ENCODE measurements at regions not wholly inside any gene's neighbourhood (a gene's known extent, or its start where the extent isn't known, plus 50 kb on each side); places are given as distances from the start of the nearest gene placed in this dataset.

GRCh38 chr2:195425328-195425727, 231.7 kb upstream of the SLC39A10 start:
- no peak for TF ChIP-seq CTCF (IDR thresholded peaks at IDR 0.05; ENCODE audit: low read depth, low read length)
- H3K9me3 ChIP-seq (ENCODE audit: low read depth), result no peaks in the 10 kb centered on the region
- H3K27ac ChIP-seq, result no peak overlapping the region
- no peaks in the 10 kb centered on the region for H3K27me3 ChIP-seq
- H3K36me3 ChIP-seq, result no peaks in the 10 kb centered on the region
- H3K4me1 ChIP-seq (ENCODE audit: low read depth), result no peaks in the 10 kb centered on the region
- H3K4me3 ChIP-seq, result no peak overlapping the region
- no peak for DNase-seq (ENCODE audit: low read depth in 1 of 2, low spot score in 1 of 2)

GRCh38 chr2:195419033-195419432, 238.0 kb upstream of the SLC39A10 start:
- Histone ChIP-seq H3K27ac (no peak overlapping the region), H3K4me1 (ENCODE audit: low read depth) (peaks cover 4% of the 10 kb centered on the region), H3K9me3 (ENCODE audit: low read depth) (no peaks in the 10 kb centered on the region), H3K36me3 (no peaks in the 10 kb centered on the region), H3K4me3 (no peak overlapping the region), H3K27me3 (no peaks in the 10 kb centered on the region)
- no peak for TF ChIP-seq CTCF (IDR thresholded peaks at IDR 0.05; ENCODE audit: low read depth, low read length)
- DNase-seq (ENCODE audit: low read depth in 1 of 2, low spot score in 1 of 2), result no peak

- H3K27ac ChIP-seq, result no peak overlapping the region
- no peak for TF ChIP-seq CTCF (IDR thresholded peaks at IDR 0.05; ENCODE audit: low read depth, low read length)
These were observed 242.4 kb upstream of the SLC39A10 start for GRCh38 chr2:195414537-195415100.

GRCh38 chr2:195413944-195414343, 243.1 kb upstream of the SLC39A10 start:
- peaks cover 4% of the 10 kb centered on the region for H3K4me1 ChIP-seq (ENCODE audit: low read depth)
- no peak for TF ChIP-seq CTCF (IDR thresholded peaks at IDR 0.05; ENCODE audit: low read depth, low read length)
- H3K4me3 ChIP-seq, result no peak overlapping the region
- H3K9me3 ChIP-seq (ENCODE audit: low read depth), result no peaks in the 10 kb centered on the region
- H3K36me3 ChIP-seq, result no peaks in the 10 kb centered on the region
- H3K27me3 ChIP-seq, result no peaks in the 10 kb centered on the region
- H3K27ac ChIP-seq, result no peak overlapping the region
- no peak for DNase-seq (ENCODE audit: low read depth in 1 of 2, low spot score in 1 of 2)

More at GRCh38 chr2:195414537-195415100, 242.4 kb upstream of the SLC39A10 start:
- DNase-seq (ENCODE audit: low read depth in 1 of 2, low spot score in 1 of 2), result no peak
- H3K36me3 ChIP-seq, result no peaks in the 10 kb centered on the region
- no peaks in the 10 kb centered on the region for H3K27me3 ChIP-seq
- H3K4me1 ChIP-seq (ENCODE audit: low read depth), result peaks cover 4% of the 10 kb centered on the region
- H3K9me3 ChIP-seq (ENCODE audit: low read depth), result no peaks in the 10 kb centered on the region
- H3K4me3 ChIP-seq, result no peak overlapping the region

- Histone ChIP-seq H3K27ac (no peak overlapping the region), H3K9me3 (ENCODE audit: low read depth) (no peaks in the 10 kb centered on the region), H3K27me3 (no peaks in the 10 kb centered on the region), H3K4me1 (ENCODE audit: low read depth) (peaks cover 4% of the 10 kb centered on the region), H3K4me3 (no peak overlapping the region), H3K36me3 (no peaks in the 10 kb centered on the region)
- no peak for DNase-seq (ENCODE audit: low read depth in 1 of 2, low spot score in 1 of 2)
- TF ChIP-seq CTCF (IDR thresholded peaks at IDR 0.05; ENCODE audit: low read depth, low read length), result no peak
These were observed 243.6 kb upstream of the SLC39A10 start for GRCh38 chr2:195413422-195413821.
